Ectodermal cell (in vitro differentiated cells): ENCODE measurements at regions not wholly inside any gene's neighbourhood (a gene's known extent, or its start where the extent isn't known, plus 50 kb on each side); places are given as distances from the start of the nearest gene placed in this dataset.

ENCODE experiments used
- H3K27ac ChIP-seq: 2 replicates; pipeline ENCODE4 v1.7.0; 2013; ENCODE audit warnings: mild to moderate bottlenecking, low read depth, low read length; ENCODE audit not compliant: insufficient read depth, poor library complexity, severe bottlenecking
- H3K27me3 ChIP-seq: 2 replicates; pipeline ENCODE4 v1.7.0; 2013; ENCODE audit warnings: mild to moderate bottlenecking, low read length; ENCODE audit not compliant: insufficient read depth, control insufficient read depth, poor library complexity, severe bottlenecking
- H3K36me3 ChIP-seq: one replicate; pipeline ENCODE4 v1.7.0; 2013; ENCODE audit warnings: low read length; ENCODE audit not compliant: control insufficient read depth, insufficient read depth
- H3K4me1 ChIP-seq: one replicate; pipeline ENCODE4 v1.7.0; 2013; ENCODE audit warnings: low read length; ENCODE audit not compliant: control insufficient read depth, insufficient read depth
- H3K4me3 ChIP-seq: 2 replicates; pipeline ENCODE4 v1.7.0; 2013; ENCODE audit warnings: low read depth, low read length, control low read depth; ENCODE audit not compliant: insufficient read depth
- H3K9me3 ChIP-seq: 2 replicates; pipeline ENCODE4 v1.7.0; 2013; ENCODE audit warnings: mild to moderate bottlenecking, low read length, moderate library complexity; ENCODE audit not compliant: control insufficient read depth
- WGBS, 2 experiments: methylation state at CpG; one replicate each; pipeline ENCODE4 v1.1.7; 2013; ENCODE audit warnings: missing lambda C conversion rate in 2 of 2; 5-methylcytosine and 5-hydroxymethylcytosine counted together

DNA sequence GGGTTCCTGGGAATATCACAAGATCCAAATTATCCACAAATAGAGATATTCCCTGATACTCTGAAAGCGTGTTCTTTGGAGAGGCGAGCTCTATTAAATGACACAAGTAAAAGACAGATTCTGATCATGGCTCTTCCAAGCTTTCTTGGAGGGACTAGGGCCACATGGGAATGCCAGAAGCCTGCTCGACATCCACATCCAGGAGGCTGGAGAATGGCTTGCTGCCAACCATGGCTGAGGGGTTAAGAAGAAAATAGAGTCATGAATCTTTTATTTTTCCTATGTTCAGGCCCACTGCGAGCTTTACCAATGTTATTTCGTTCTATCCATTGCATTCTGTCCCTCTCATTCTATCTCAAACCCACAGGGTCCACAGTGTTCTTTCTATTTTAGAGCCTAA is 1018.0 kb upstream of the CELF2 start:
- H3K36me3 ChIP-seq, result no peaks in the 10 kb centered on the region
- H3K4me3 ChIP-seq, result no peak overlapping the region
- no peaks in the 10 kb centered on the region for H3K4me1 ChIP-seq
- no peaks in the 10 kb centered on the region for H3K27me3 ChIP-seq
- 92 to 96% methylated on average over 5 of the region's 5 CpGs for WGBS, 2 experiments
- H3K27ac ChIP-seq, result no peak overlapping the region
- no peaks in the 10 kb centered on the region for H3K9me3 ChIP-seq

DNA sequence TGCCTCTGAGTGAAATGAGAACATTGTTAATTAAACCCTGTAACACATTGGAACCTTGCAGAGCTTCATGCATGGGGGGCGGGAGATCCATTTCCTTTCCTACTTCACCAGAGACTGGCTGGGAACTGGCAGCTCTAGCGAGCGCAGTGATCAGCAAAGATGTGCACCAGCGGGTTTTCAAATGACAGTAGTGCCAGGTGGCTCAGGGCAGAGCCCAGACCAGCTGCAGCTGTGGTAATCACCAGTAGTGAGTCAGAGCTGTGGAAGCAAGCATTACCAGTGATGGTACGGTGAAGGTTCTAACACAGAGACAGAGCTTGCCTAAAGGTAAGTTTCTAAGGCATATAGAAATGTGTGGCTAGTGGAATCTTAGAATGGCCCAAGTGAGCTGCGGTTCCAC is 1009.7 kb upstream of the CELF2 start:
- 91 to 95% methylated on average over 6 of the region's 6 CpGs for WGBS, 2 experiments

DNA sequence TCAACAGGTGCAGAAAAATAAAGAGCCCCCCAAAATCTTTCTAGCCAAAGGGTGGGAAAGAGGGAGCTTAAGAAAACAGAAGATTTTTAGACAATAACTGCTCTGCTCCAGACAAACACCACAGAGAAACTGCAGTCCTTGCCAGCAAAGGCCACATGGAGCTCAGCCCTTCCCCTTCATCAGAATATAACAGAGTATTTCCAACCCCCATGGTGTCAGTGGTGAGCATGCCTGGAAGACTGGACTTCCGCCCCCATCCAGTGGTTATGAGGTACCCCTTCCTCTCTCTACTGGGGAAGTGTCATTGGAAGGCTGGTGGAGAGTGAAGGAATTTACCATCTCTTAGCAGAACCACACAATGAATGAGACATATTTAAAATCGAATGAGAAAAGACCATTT is 1007.3 kb upstream of the CELF2 start:
- Histone ChIP-seq H3K4me1 (no peaks in the 10 kb centered on the region), H3K9me3 (no peaks in the 10 kb centered on the region), H3K4me3 (no peak overlapping the region), H3K27ac (no peak overlapping the region), H3K36me3 (no peaks in the 10 kb centered on the region), H3K27me3 (no peaks in the 10 kb centered on the region)
- 89 to 100% methylated on average over 1 to 2 of the region's 2 CpGs for WGBS, 2 experiments

More for the DNA sequence above, 1009.7 kb upstream of the CELF2 start:
- Histone ChIP-seq H3K36me3 (no peaks in the 10 kb centered on the region), H3K9me3 (no peaks in the 10 kb centered on the region), H3K4me3 (no peak overlapping the region), H3K27ac (no peak overlapping the region), H3K4me1 (no peaks in the 10 kb centered on the region), H3K27me3 (no peaks in the 10 kb centered on the region)

GRCh38 chr10:10014846-10015245 is 1002.8 kb upstream of the CELF2 start:
- no peaks in the 10 kb centered on the region for H3K9me3 ChIP-seq
- no peaks in the 10 kb centered on the region for H3K27me3 ChIP-seq
- WGBS, 2 experiments, result 85 to 94% methylated on average over 1 of the region's 1 CpG
- H3K36me3 ChIP-seq, result no peaks in the 10 kb centered on the region
- H3K27ac ChIP-seq, result no peak overlapping the region
- no peaks in the 10 kb centered on the region for H3K4me1 ChIP-seq
- no peak overlapping the region for H3K4me3 ChIP-seq

GRCh38 chr10:10017716-10018115 is 1000.0 kb upstream of the CELF2 start:
- Histone ChIP-seq H3K36me3 (no peaks in the 10 kb centered on the region), H3K27me3 (no peaks in the 10 kb centered on the region), H3K27ac (no peak overlapping the region), H3K9me3 (no peaks in the 10 kb centered on the region), H3K4me1 (no peaks in the 10 kb centered on the region), H3K4me3 (no peak overlapping the region)
- WGBS, 2 experiments, result 85 to 86% methylated on average over 5 of the region's 5 CpGs

DNA sequence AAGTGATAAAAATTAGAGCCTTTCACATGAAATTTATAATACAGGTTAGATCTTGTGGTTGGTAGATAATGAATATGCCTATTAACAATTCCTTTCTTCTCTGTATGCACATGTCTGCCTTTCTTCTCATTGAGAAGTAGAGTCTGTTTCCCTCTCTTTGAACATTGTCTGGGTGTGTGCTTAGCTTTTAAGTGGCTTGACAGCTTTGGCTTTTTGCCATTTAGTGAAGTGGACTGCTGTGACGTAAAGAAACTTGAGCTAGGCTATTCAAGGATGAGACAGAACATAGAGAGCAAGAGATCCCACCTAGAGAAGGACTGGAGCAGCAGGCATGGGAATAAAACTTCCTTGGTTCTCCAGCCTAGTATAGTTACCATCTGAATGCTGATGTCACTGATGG is 996.7 kb upstream of the CELF2 start:
- WGBS, 2 experiments, result 85 to 91% methylated on average over 1 of the region's 1 CpG
- Histone ChIP-seq H3K27me3 (no peaks in the 10 kb centered on the region), H3K27ac (no peak overlapping the region), H3K36me3 (no peaks in the 10 kb centered on the region), H3K4me1 (no peaks in the 10 kb centered on the region), H3K4me3 (no peak overlapping the region), H3K9me3 (no peaks in the 10 kb centered on the region)

DNA sequence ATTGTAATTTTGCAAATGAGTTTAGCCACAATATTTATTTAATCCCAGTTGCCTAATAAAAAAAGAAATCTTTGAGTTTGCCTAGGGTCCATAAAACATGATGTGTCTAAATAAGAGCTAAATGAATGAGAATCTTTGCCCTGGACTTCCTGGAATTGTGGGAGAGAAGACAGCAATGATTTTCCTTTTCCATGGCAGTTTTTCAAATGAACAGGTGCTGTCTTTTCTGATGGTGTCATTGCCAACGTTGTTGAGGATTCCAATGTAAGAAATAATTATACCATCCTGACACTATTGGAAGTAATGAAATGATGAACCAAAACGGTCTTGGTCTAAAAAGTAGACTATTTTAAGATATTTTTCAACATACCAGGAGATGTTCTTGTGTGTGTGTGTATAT is 984.7 kb upstream of the CELF2 start:
- H3K9me3 ChIP-seq, result no peaks in the 10 kb centered on the region
- H3K4me3 ChIP-seq, result no peak overlapping the region

DNA sequence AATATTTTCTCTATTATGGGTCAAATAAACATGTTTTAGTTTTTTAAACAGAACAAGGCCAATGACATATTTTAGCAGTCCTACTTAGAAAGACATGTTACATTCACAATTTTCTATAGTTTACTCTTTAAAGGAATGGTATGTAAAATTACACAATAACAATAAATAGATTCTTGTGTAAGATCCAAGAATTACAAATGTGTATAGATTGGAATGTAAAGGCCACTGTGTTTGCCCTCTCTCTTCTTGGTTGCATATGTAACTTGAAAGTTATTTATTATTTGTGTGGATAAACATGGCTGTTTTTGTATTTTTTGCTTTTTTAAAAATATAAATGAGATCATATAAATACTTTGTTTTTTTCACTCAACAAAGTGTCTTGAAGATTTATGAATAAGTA is 979.3 kb upstream of the CELF2 start:
- Histone ChIP-seq H3K9me3 (no peaks in the 10 kb centered on the region), H3K36me3 (no peaks in the 10 kb centered on the region), H3K4me3 (no peak overlapping the region), H3K4me1 (no peaks in the 10 kb centered on the region), H3K27ac (no peak overlapping the region), H3K27me3 (no peaks in the 10 kb centered on the region)

More for the DNA sequence above, 984.7 kb upstream of the CELF2 start:
- H3K4me1 ChIP-seq, result no peaks in the 10 kb centered on the region
- no peaks in the 10 kb centered on the region for H3K27me3 ChIP-seq
- H3K27ac ChIP-seq, result no peak overlapping the region
- WGBS, 2 experiments, result 56 to 94% methylated on average over 1 to 2 of the region's 2 CpGs
- H3K36me3 ChIP-seq, result no peaks in the 10 kb centered on the region

DNA sequence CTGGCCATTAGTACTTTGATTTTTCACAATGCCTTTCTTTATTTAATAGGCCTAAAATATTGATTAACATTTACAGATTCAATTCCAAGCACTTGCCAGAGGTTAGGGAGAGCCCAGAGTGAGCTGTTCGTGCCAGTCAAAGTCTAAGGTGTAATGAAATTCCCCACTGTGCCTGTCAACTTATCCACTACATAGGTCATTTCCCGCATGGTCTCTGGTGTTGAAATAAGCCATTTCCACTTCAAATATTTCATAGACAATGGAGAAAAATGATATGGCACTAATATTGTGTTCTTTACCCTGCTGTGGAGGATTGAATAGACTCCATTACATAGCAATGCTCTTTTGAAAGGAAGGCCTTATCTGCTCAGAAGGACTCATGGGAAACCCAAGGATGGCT is 978.1 kb upstream of the CELF2 start:
- no peaks in the 10 kb centered on the region for H3K36me3 ChIP-seq

GRCh38 chr10:10043083-10043482 is 974.6 kb upstream of the CELF2 start:
- no peaks in the 10 kb centered on the region for H3K9me3 ChIP-seq
- H3K27me3 ChIP-seq, result no peaks in the 10 kb centered on the region
- no peak overlapping the region for H3K4me3 ChIP-seq
- no peak overlapping the region for H3K27ac ChIP-seq
- no peaks in the 10 kb centered on the region for H3K4me1 ChIP-seq
- H3K36me3 ChIP-seq, result no peaks in the 10 kb centered on the region
- WGBS, 2 experiments, result 0% methylated on average over 1 of the region's 1 CpG

More for the DNA sequence above, 978.1 kb upstream of the CELF2 start:
- 91 to 93% methylated on average over 2 of the region's 2 CpGs for WGBS, 2 experiments
- Histone ChIP-seq H3K27ac (no peak overlapping the region), H3K4me1 (no peaks in the 10 kb centered on the region), H3K27me3 (no peaks in the 10 kb centered on the region), H3K4me3 (no peak overlapping the region), H3K9me3 (no peaks in the 10 kb centered on the region)
